ENCODE measurements at regions not wholly inside any gene's neighbourhood (a gene's known extent, or its start where the extent isn't known, plus 50 kb on each side); places are given as distances from the start of the nearest gene placed in this dataset.

GRCh38 chr4:188754372-188755002 is 615.2 kb downstream of the TRIML1 start:
- TF ChIP-seq, protein P1, sequence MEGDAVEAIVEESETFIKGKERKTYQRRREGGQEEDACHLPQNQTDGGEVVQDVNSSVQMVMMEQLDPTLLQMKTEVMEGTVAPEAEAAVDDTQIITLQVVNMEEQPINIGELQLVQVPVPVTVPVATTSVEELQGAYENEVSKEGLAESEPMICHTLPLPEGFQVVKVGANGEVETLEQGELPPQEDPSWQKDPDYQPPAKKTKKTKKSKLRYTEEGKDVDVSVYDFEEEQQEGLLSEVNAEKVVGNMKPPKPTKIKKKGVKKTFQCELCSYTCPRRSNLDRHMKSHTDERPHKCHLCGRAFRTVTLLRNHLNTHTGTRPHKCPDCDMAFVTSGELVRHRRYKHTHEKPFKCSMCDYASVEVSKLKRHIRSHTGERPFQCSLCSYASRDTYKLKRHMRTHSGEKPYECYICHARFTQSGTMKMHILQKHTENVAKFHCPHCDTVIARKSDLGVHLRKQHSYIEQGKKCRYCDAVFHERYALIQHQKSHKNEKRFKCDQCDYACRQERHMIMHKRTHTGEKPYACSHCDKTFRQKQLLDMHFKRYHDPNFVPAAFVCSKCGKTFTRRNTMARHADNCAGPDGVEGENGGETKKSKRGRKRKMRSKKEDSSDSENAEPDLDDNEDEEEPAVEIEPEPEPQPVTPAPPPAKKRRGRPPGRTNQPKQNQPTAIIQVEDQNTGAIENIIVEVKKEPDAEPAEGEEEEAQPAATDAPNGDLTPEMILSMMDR (conservative IDR thresholded peaks at IDR 0.05; ENCODE audit: low read length), result no peak
- no peak for DNase-seq (ENCODE audit: low read depth)
- H3K4me3 ChIP-seq (ENCODE audit: low read length), result no peak overlapping the region

GRCh38 chr4:188767496-188767895 is 628.3 kb downstream of the TRIML1 start:
- H3K4me3 ChIP-seq (ENCODE audit: low read length), result no peak overlapping the region
- DNase-seq (ENCODE audit: low read depth), result no peak
- TF ChIP-seq, protein P1 (conservative IDR thresholded peaks at IDR 0.05; ENCODE audit: low read length), result no peak

- DNase-seq (ENCODE audit: low read depth), result peak; percentile 37
- no peak overlapping the region for H3K4me3 ChIP-seq (ENCODE audit: low read length)
- TF ChIP-seq, protein P1 (conservative IDR thresholded peaks at IDR 0.05; ENCODE audit: low read length), result no peak
Measured at GRCh38 chr4:188778905-188779304, 639.7 kb downstream of the TRIML1 start.

- H3K4me3 ChIP-seq (ENCODE audit: low read length), result no peak overlapping the region
- TF ChIP-seq, protein P1 (conservative IDR thresholded peaks at IDR 0.05; ENCODE audit: low read length), result no peak
- peak; percentile 25 for DNase-seq (ENCODE audit: low read depth)
Measured at GRCh38 chr4:188779581-188779980, 640.3 kb downstream of the TRIML1 start.

GRCh38 chr4:188780028-188780427 is 640.8 kb downstream of the TRIML1 start:
- DNase-seq (ENCODE audit: low read depth), result no peak
- no peak overlapping the region for H3K4me3 ChIP-seq (ENCODE audit: low read length)
- TF ChIP-seq, protein P1 (conservative IDR thresholded peaks at IDR 0.05; ENCODE audit: low read length), result no peak

DNA sequence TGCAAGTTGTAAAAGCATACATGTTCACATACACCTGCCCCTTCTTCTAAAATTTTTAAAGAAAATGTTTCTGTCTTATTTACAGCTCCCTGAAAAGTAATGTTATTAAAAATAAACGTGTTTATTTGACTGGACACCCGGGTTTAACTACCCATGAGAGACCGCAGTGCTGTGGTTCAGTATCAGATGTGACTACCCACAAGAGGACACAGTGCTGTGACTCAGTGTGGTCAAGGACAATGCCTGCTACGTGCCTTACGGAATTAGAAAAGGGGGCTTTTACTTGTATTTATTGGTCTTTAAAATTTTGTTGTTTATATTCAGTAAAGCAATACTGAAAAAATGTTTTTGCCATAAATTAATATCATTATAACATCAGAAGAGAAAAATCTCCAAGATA is 641.4 kb downstream of the TRIML1 start:
- DNase-seq (ENCODE audit: low read depth), result no peak
- H3K4me3 ChIP-seq (ENCODE audit: low read length), result no peak overlapping the region
- TF ChIP-seq, protein P1 (conservative IDR thresholded peaks at IDR 0.05; ENCODE audit: low read length), result no peak

- DNase-seq (ENCODE audit: low read depth), result no peak
- H3K4me3 ChIP-seq (ENCODE audit: low read length), result no peak overlapping the region
- TF ChIP-seq, protein P1 (conservative IDR thresholded peaks at IDR 0.05; ENCODE audit: low read length), result peak; percentile 42
Measured at GRCh38 chr4:188781655-188782054, 642.4 kb downstream of the TRIML1 start.

Measured in AG10803 (cell line).